Brain pericyte (primary cell): ENCODE measurements at regions not wholly inside any gene's neighbourhood (a gene's known extent, or its start where the extent isn't known, plus 50 kb on each side); places are given as distances from the start of the nearest gene placed in this dataset.

Source experiments
- DNase-seq: peaks from one replicate; pipeline ENCODE4 v3.0.0-alpha.2; 2012; ENCODE audit warnings: low read depth, low spot score

- no peak for DNase-seq
Measured at GRCh38 chr4:20512033-20512792, 188.0 kb upstream of the PACRGL start.

- no peak for DNase-seq
Measured at GRCh38 chr4:20512985-20513384, 187.3 kb upstream of the PACRGL start.

- no peak for DNase-seq
Measured at GRCh38 chr4:20520901-20521300, 179.4 kb upstream of the PACRGL start.

GRCh38 chr4:20528508-20528907 lies 171.8 kb upstream of the PACRGL start:
- no peak for DNase-seq

- DNase-seq, result no peak
Measured at GRCh38 chr4:20529691-20530090, 170.6 kb upstream of the PACRGL start.

GRCh38 chr4:20532116-20532790 lies 168.0 kb upstream of the PACRGL start:
- no peak for DNase-seq

GRCh38 chr4:20532871-20533870 lies 167.1 kb upstream of the PACRGL start:
- no peak for DNase-seq

- DNase-seq, result no peak
Measured at GRCh38 chr4:20538905-20539304, 161.4 kb upstream of the PACRGL start.

- DNase-seq, result no peak
Measured at GRCh38 chr4:20543131-20543530, 157.1 kb upstream of the PACRGL start.

GRCh38 chr4:20544645-20545044 lies 155.6 kb upstream of the PACRGL start:
- DNase-seq, result peak; percentile 8

GRCh38 chr4:20552004-20552403 lies 148.3 kb upstream of the PACRGL start:
- DNase-seq, result no peak

GRCh38 chr4:20554134-20554533 lies 146.1 kb upstream of the PACRGL start:
- no peak for DNase-seq

- DNase-seq, result no peak
Measured at GRCh38 chr4:20565075-20565721, 135.1 kb upstream of the PACRGL start.

- DNase-seq, result no peak
Measured at GRCh38 chr4:20570981-20571715, 129.1 kb upstream of the PACRGL start.

- DNase-seq, result no peak
Measured at GRCh38 chr4:20572976-20573375, 127.3 kb upstream of the PACRGL start.

GRCh38 chr4:20574986-20575385 lies 125.3 kb upstream of the PACRGL start:
- no peak for DNase-seq

GRCh38 chr4:20575486-20575885 lies 124.8 kb upstream of the PACRGL start:
- DNase-seq, result no peak

GRCh38 chr4:20576861-20577260 lies 123.4 kb upstream of the PACRGL start:
- no peak for DNase-seq

GRCh38 chr4:20577702-20578101 lies 122.6 kb upstream of the PACRGL start:
- DNase-seq, result no peak

- DNase-seq, result no peak
Measured at GRCh38 chr4:20580907-20581306, 119.4 kb upstream of the PACRGL start.

GRCh38 chr4:20589436-20589835 lies 110.8 kb upstream of the PACRGL start:
- no peak for DNase-seq
